Activated T-cell treated with anti-CD3 and anti-CD28 coated beads, Interleukin-2, amount 50 U/mL, for 72 hours (primary cell): ENCODE measurements at regions not wholly inside any gene's neighbourhood (a gene's known extent, or its start where the extent isn't known, plus 50 kb on each side); places are given as distances from the start of the nearest gene placed in this dataset.

Experiments used
- ATAC-seq, 2 donors: fragments of 150-1000 bp; cut with Tn5 transposase; replicated peaks in 1 of 2; 2 replicates each; pipeline ENCODE4 v1.10.0; 2021; ENCODE audit warnings: moderate library complexity in 2 of 2, mild to moderate bottlenecking in 1 of 2
- DNase-seq, 2 donors: peaks; one replicate each; pipeline ENCODE4 v3.0.0; 2021 to 2022; ENCODE audit warnings: mixed read lengths in 1 of 2
- H3K27ac Mint-ChIP-seq: one replicate; pipeline ENCODE4 v1.8.0; 2022; ENCODE audit warnings: mild to moderate bottlenecking, moderate library complexity, mixed read lengths
- H3K27me3 Mint-ChIP-seq: one replicate; pipeline ENCODE4 v1.8.0; 2022; ENCODE audit warnings: low read depth, mixed read lengths
- H3K36me3 Mint-ChIP-seq, 2 donors: one replicate each; pipeline ENCODE4 v1.8.0; 2022; ENCODE audit warnings: mixed read lengths in 2 of 2, mild to moderate bottlenecking in 1 of 2; ENCODE audit not compliant: insufficient read depth in 2 of 2
- H3K4me1 Mint-ChIP-seq: one replicate; pipeline ENCODE4 v1.8.0; 2022; ENCODE audit warnings: low read depth, mixed read lengths
- H3K4me3 Mint-ChIP-seq, 2 donors: one replicate each; pipeline ENCODE4 v1.8.0; 2022; ENCODE audit warnings: mild to moderate bottlenecking in 2 of 2, mixed read lengths in 2 of 2, moderate library complexity in 2 of 2
- H3K9me3 Mint-ChIP-seq, 2 donors: one replicate each; pipeline ENCODE4 v1.8.0; 2022; ENCODE audit warnings: mixed read lengths in 2 of 2

DNA sequence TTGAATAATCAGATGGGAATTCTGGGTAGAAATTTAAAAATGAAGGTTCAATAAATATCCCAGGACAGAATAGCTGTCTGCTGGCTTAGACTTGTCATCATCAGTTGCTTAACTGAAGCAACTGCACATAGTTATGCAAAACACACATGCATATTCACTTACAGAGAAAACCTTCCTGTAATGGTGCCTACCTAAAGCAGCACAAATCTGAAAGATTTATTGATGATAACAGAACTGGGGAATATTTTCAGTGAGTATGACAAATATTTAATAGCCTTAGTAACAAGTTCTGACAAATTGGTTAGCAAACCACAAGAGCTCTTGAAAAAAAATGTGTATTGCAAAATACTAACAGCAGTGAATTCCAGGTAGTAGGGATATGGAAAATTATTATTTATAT lies 606.8 kb upstream of the BOD1L1 start:
- peaks cover 0 to 4% of the 10 kb centered on the region in 2 donors for H3K9me3 Mint-ChIP-seq

DNA sequence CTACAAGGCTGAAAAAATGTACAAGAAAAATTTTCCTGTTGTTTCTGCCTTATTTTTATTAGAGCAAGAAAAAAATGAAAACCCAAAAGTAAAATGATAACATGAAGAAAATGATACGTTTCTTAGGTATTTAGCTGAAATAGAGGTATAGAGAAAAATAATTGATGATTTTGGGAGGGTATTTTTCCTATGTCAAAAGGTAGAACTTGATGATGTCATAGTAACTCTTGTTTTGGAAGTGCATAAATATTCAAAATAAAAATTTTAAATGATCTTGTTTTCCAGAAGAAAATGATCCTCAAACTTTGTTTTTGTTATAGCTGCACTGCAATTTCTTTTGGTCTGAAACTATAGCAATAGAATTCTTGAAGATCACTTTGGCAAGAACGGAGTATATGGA lies 608.8 kb upstream of the BOD1L1 start:
- Mint-ChIP-seq H3K9me3 (peaks cover 0 to 4% of the 10 kb centered on the region in 2 donors), H3K36me3 (no peaks in the 10 kb centered on the region), H3K4me1 (no peaks in the 10 kb centered on the region), H3K27me3 (no peaks in the 10 kb centered on the region), H3K4me3 (no peak overlapping the region), H3K27ac (no peak overlapping the region)
- no peak for ATAC-seq
- no peak for DNase-seq

More for the DNA sequence above, 606.8 kb upstream of the BOD1L1 start:
- H3K36me3 Mint-ChIP-seq: no peaks in the 10 kb centered on the region
- H3K4me3 Mint-ChIP-seq: no peak overlapping the region
- no peak for ATAC-seq
- no peaks in the 10 kb centered on the region for H3K27me3 Mint-ChIP-seq
- H3K27ac Mint-ChIP-seq: no peak overlapping the region
- no peak for DNase-seq
- H3K4me1 Mint-ChIP-seq: no peaks in the 10 kb centered on the region

DNA sequence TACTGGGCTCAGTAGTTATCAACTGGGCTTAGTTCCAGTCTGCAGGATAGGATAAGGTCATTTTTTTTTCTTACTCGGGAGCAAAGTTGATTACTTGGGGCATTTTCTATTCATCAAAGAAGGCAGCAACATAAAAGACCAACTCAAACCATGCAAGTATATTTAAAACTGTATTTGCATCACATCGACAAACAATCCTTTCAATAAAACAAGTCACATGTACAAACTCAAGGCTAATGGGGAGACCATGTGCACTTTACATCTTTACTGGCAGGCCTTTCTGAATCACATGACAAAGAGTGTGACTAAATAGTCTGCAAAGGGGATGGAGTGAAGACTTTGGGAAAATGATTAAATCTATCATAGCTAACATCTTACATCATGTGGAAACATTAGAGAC lies 610.4 kb upstream of the BOD1L1 start:
- no peak overlapping the region for H3K4me3 Mint-ChIP-seq
- H3K9me3 Mint-ChIP-seq: peaks cover 0 to 2% of the 10 kb centered on the region in 2 donors
- DNase-seq (no peak), ATAC-seq (no peak)
- no peaks in the 10 kb centered on the region for H3K36me3 Mint-ChIP-seq
- no peak overlapping the region for H3K27ac Mint-ChIP-seq
- H3K4me1 Mint-ChIP-seq: no peaks in the 10 kb centered on the region
- H3K27me3 Mint-ChIP-seq: no peaks in the 10 kb centered on the region

GRCh38 chr4:14241574-14241973 lies 614.0 kb upstream of the BOD1L1 start:
- ATAC-seq (no peak), DNase-seq (no peak)
- Mint-ChIP-seq H3K27me3 (no peaks in the 10 kb centered on the region), H3K4me3 (no peak overlapping the region), H3K36me3 (no peaks in the 10 kb centered on the region), H3K9me3 (peaks cover 0 to 2% of the 10 kb centered on the region in 2 donors), H3K4me1 (no peaks in the 10 kb centered on the region), H3K27ac (no peak overlapping the region)

GRCh38 chr4:14247767-14248166 lies 620.2 kb upstream of the BOD1L1 start:
- Mint-ChIP-seq H3K4me1 (no peaks in the 10 kb centered on the region), H3K27ac (no peak overlapping the region), H3K36me3 (no peaks in the 10 kb centered on the region), H3K27me3 (no peaks in the 10 kb centered on the region), H3K4me3 (no peak overlapping the region), H3K9me3 (peaks cover 4 to 9% of the 10 kb centered on the region in 2 donors)
- ATAC-seq (no peak), DNase-seq (no peak)

DNA sequence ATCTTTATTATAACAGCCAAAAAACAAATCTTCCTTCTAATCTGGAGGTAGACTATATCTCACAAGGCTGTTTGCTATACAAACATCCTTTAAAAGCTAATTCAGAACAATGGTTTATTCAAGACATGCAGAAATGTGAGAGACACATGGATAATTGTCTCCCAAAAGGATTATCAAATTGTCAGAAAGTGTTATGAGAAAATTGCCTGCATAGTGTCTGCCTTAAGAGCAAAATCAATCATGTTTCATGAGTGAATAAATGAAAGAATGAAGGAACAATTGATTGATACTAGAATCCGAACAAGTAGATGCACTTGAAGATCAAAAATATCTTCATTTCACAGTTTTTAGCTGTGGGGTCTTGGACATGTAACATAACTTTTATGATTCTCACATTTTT lies 621.7 kb upstream of the BOD1L1 start:
- no peak overlapping the region for H3K27ac Mint-ChIP-seq
- H3K9me3 Mint-ChIP-seq: peaks cover 5 to 10% of the 10 kb centered on the region in 2 donors
- no peaks in the 10 kb centered on the region for H3K4me1 Mint-ChIP-seq
- ATAC-seq (no peak), DNase-seq (no peak)
- H3K27me3 Mint-ChIP-seq: no peaks in the 10 kb centered on the region
- no peak overlapping the region for H3K4me3 Mint-ChIP-seq
- no peaks in the 10 kb centered on the region for H3K36me3 Mint-ChIP-seq

DNA sequence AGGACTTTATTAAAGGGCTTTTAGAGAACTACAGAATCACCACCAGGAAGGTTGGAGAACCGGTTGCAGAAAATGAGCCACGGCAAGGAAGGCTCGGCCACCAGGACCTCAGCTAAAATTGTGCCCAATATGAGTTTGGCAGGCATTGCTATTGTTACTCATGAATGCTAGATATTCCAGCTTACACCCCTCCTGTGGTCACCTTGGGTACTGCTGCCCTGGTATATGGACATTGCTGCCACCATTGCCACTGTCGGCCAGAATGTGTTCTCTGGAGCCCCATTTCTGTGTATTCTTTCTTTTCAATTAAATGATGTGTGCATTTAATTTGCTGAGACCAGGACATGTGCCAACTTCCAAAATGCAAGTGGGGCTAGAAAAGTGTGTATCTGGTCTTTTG lies 626.7 kb upstream of the BOD1L1 start:
- Mint-ChIP-seq H3K36me3 (no peaks in the 10 kb centered on the region), H3K4me3 (no peak overlapping the region), H3K27me3 (no peaks in the 10 kb centered on the region), H3K4me1 (no peaks in the 10 kb centered on the region), H3K9me3 (peaks cover 5 to 9% of the 10 kb centered on the region in 2 donors), H3K27ac (no peak overlapping the region)
- no peak for ATAC-seq
- DNase-seq: peak in 1 of 2 donors; percentile 8

- DNase-seq: no peak
- H3K4me1 Mint-ChIP-seq: no peaks in the 10 kb centered on the region
- no peaks in the 10 kb centered on the region for H3K27me3 Mint-ChIP-seq
- ATAC-seq: no peak
- H3K36me3 Mint-ChIP-seq: no peaks in the 10 kb centered on the region
- H3K27ac Mint-ChIP-seq: no peak overlapping the region
- peaks cover 5 to 9% of the 10 kb centered on the region in 2 donors for H3K9me3 Mint-ChIP-seq
- H3K4me3 Mint-ChIP-seq: no peak overlapping the region
These were observed 627.4 kb upstream of the BOD1L1 start for GRCh38 chr4:14254926-14255325.

DNA sequence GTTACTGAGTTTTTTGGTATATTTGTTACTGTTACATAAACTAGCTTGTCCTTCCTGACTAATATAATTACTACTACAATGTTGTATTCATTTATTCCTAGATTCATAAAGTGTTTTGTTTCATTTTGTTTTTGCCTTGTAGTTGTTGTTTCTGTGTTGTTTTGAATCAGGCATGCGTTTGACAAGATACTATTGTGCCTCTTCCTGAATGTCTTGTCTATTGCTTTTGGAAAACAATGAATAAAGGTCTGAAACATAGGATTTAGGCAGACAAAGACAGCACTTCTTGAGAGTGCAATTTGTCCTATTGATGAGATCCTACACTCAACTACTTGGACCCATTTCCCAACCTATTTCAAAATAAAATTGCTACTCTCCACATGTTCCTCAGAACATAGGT lies 630.4 kb upstream of the BOD1L1 start:
- no peaks in the 10 kb centered on the region for H3K36me3 Mint-ChIP-seq
- DNase-seq: no peak
- H3K4me1 Mint-ChIP-seq: no peaks in the 10 kb centered on the region
- no peak for ATAC-seq
- no peak overlapping the region for H3K27ac Mint-ChIP-seq
- H3K4me3 Mint-ChIP-seq: no peak overlapping the region
- peaks cover 0 to under 1% of the 10 kb centered on the region in 2 donors for H3K9me3 Mint-ChIP-seq
- H3K27me3 Mint-ChIP-seq: no peaks in the 10 kb centered on the region

DNA sequence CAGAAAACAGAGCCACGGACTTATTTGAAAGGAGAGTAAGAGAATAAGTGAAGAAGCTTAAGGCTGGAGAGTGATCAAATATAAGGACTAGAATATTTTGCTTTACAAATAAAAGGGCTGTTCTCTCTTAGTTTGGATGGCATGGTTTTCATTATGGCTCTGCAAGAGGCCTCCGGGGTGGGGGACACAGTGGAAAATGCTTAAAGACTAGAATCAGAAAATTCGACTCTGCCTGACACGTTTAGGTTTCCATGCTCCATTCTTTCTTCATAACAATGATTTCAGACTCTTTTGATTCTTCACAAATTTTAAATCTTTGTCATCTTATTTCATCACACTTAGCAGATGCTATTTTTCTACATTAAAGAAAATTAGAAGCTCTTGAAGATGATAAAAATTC lies 632.4 kb upstream of the BOD1L1 start:
- Mint-ChIP-seq H3K4me1 (no peaks in the 10 kb centered on the region), H3K4me3 (no peak overlapping the region), H3K27ac (no peak overlapping the region), H3K9me3 (no peaks in the 10 kb centered on the region), H3K36me3 (no peaks in the 10 kb centered on the region), H3K27me3 (no peaks in the 10 kb centered on the region)
- DNase-seq: no peak
- ATAC-seq: no peak

DNA sequence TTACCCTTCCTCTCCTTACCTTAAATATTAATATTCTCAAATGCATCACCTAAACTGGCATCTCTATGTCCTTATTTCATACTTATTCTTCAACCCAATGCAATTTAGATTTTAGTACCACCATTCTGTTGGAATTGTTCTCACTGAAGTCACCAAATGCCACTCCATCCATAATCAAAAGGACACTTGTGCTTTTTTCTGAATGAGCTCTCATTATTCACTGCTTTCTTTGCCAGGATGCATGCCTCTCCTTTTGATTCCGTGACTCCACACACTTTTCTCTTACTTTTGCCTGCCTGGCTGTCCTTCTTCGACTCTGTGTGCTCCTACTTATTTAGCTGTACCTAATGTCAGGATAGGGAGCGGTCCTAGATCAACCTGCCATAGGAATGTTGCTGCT lies 633.1 kb upstream of the BOD1L1 start:
- no peaks in the 10 kb centered on the region for H3K36me3 Mint-ChIP-seq
- no peak for ATAC-seq

GRCh38 chr4:14262221-14262620 lies 634.7 kb upstream of the BOD1L1 start:
- Mint-ChIP-seq H3K27ac (no peak overlapping the region), H3K9me3 (no peaks in the 10 kb centered on the region), H3K4me3 (no peak overlapping the region), H3K27me3 (no peaks in the 10 kb centered on the region), H3K36me3 (peaks cover 0 to 2% of the 10 kb centered on the region in 2 donors), H3K4me1 (no peaks in the 10 kb centered on the region)
- no peak for DNase-seq
- no peak for ATAC-seq

More for the DNA sequence above, 633.1 kb upstream of the BOD1L1 start:
- Mint-ChIP-seq H3K4me3 (no peak overlapping the region), H3K27ac (no peak overlapping the region), H3K4me1 (no peaks in the 10 kb centered on the region), H3K27me3 (no peaks in the 10 kb centered on the region), H3K9me3 (no peaks in the 10 kb centered on the region)
- DNase-seq: no peak

DNA sequence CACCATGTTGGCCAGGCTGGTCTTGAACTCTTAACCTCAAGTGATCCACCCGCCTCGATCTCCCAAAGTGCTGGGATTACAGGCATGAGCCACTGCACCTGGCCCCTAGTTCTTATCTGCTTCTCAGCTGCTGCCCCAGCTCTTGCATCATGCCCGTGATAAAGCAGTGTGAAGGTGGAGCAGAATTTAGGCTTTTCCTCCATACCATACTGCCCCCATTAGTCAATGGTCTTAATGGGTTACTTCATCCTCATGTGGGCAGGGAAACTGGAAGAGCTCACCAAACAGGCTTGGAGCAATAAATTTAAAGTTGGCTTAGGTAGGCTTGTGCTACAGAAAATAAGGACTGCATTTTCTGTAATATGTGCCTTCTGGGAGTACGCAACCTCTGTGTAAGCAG lies 636.9 kb upstream of the BOD1L1 start:
- H3K9me3 Mint-ChIP-seq: no peaks in the 10 kb centered on the region
- no peak overlapping the region for H3K27ac Mint-ChIP-seq
- H3K4me1 Mint-ChIP-seq: no peaks in the 10 kb centered on the region
- ATAC-seq (no peak), DNase-seq (no peak)
- H3K27me3 Mint-ChIP-seq: no peaks in the 10 kb centered on the region
- H3K4me3 Mint-ChIP-seq: no peak overlapping the region
- H3K36me3 Mint-ChIP-seq: peaks cover 0 to 2% of the 10 kb centered on the region in 2 donors

DNA sequence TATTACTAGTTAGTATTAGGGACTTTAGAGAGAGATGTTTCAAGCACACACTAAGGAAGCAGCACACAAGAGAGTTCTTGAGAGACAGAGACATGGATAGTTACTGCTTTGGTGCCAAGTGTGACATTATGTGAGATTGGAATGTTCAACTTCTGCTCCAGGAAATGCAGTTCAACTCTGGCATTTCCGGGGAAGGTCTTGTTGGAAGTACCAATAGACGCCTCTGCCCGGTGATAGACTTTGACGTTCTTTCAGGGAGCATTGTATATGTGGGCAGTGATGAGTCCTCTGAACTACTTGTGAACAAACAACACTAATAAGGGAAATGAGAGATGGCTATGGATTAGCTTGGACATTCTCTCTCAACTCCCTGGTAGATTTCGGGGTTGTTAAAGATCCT lies 638.1 kb upstream of the BOD1L1 start:
- no peak for ATAC-seq
- DNase-seq: no peak
- H3K4me1 Mint-ChIP-seq: no peaks in the 10 kb centered on the region
- H3K27ac Mint-ChIP-seq: no peak overlapping the region
- no peaks in the 10 kb centered on the region for H3K27me3 Mint-ChIP-seq
- peaks cover 0 to 2% of the 10 kb centered on the region in 2 donors for H3K36me3 Mint-ChIP-seq
- no peak overlapping the region for H3K4me3 Mint-ChIP-seq
- peaks cover 0 to 1% of the 10 kb centered on the region in 2 donors for H3K9me3 Mint-ChIP-seq
